HEK293 (cell line): ENCODE measurements at regions not wholly inside any gene's neighbourhood (a gene's known extent, or its start where the extent isn't known, plus 50 kb on each side); places are given as distances from the start of the nearest gene placed in this dataset.

Experiments used
- CTCF ChIA-PET: fragments of 350-600 bp; formaldehyde crosslinking; extraction: SDS; loops from one replicate; lab custom pipeline; 2021; ENCODE audit warnings: antibody characterized with exemption; lab: Yijun Ruan, JAX
- POLR2A ChIA-PET: fragments of 300-600 bp; formaldehyde crosslinking; extraction: SDS; loops from one replicate; lab custom pipeline; 2020; ENCODE audit warnings: antibody characterized with exemption, inconsistent platforms; lab: Yijun Ruan, JAX
- H3K27ac ChIP-seq: fragments of 200-500 bp; sonication (Bioruptor generic); 2 replicates; pipeline ENCODE4 v1.5.1; 2014; ENCODE audit warnings: low read depth, low read length, control low read depth, inconsistent platforms; ENCODE audit errors: extremely low read depth
- H3K36me3 ChIP-seq, 2 experiments: fragments of 200-500 bp in 1 of 2; sonication (Bioruptor generic) in 1 of 2; 1 replicate in 1 of 2; 2 replicates in 1 of 2; pipeline ENCODE4 v1.5.1; 2014 to 2017; ENCODE audit warnings: inconsistent platforms in 2 of 2, low read length in 2 of 2; ENCODE audit not compliant: control insufficient read depth in 2 of 2, insufficient read depth in 1 of 2
- H3K4me1 ChIP-seq: fragments of 200-500 bp; sonication (Bioruptor generic); 2 replicates; pipeline ENCODE4 v1.5.1; 2014; ENCODE audit warnings: mild to moderate bottlenecking, low read length, inconsistent platforms; ENCODE audit not compliant: control insufficient read depth, insufficient read depth
- H3K4me3 ChIP-seq: 2 replicates; pipeline ENCODE4 v1.5.1; 2011; ENCODE audit warnings: low read depth, mild to moderate bottlenecking, control low read depth, low read length, moderate library complexity
- H3K9me3 ChIP-seq: fragments of 200-500 bp; sonication (Bioruptor generic); 2 replicates; pipeline ENCODE4 v1.5.1; 2014; ENCODE audit warnings: low read depth, low read length, inconsistent platforms; ENCODE audit not compliant: control insufficient read depth, insufficient read depth
- CTCF ChIP-seq: fragments of 450-650 bp; formaldehyde crosslinking; IDR thresholded peaks from 2 replicates; pipeline ENCODE4 v1.5.1; 2016; ENCODE audit warnings: missing biosample characterization, missing genetic modification characterization
- EGR2 ChIP-seq: fragments of 450-650 bp; formaldehyde crosslinking; IDR thresholded peaks from 2 replicates; pipeline ENCODE4 v1.5.1; 2016; ENCODE audit warnings: low read depth, missing biosample characterization, missing genetic modification characterization
- PRDM1 ChIP-seq: fragments of 450-650 bp; formaldehyde crosslinking; IDR thresholded peaks from 2 replicates; pipeline ENCODE4; 2016; ENCODE audit warnings: missing biosample characterization, missing genetic modification characterization
- PRDM2 ChIP-seq: fragments of 450-650 bp; formaldehyde crosslinking; IDR thresholded peaks from 2 replicates; pipeline ENCODE4 v1.5.1; 2016; ENCODE audit warnings: missing biosample characterization, missing genetic modification characterization, borderline replicate concordance
- PRDM6 ChIP-seq: fragments of 450-650 bp; formaldehyde crosslinking; IDR thresholded peaks from 2 replicates; pipeline ENCODE4 v1.5.1; 2017; ENCODE audit warnings: missing biosample characterization, missing genetic modification characterization
- ZBTB8A ChIP-seq: fragments of 450-650 bp; formaldehyde crosslinking; IDR thresholded peaks from 2 replicates; pipeline ENCODE4 v1.5.1; 2016; ENCODE audit warnings: missing biosample characterization, missing genetic modification characterization
- ZNF175 ChIP-seq: fragments of 450-650 bp; formaldehyde crosslinking; IDR thresholded peaks from 2 replicates; pipeline ENCODE4 v1.5.1; 2016; ENCODE audit warnings: missing biosample characterization, missing genetic modification characterization
- ZNF239 ChIP-seq: fragments of 450-650 bp; formaldehyde crosslinking; IDR thresholded peaks from 2 replicates; pipeline ENCODE4 v1.5.1; 2016; ENCODE audit warnings: missing biosample characterization, missing genetic modification characterization
- ZNF488 ChIP-seq: fragments of 450-650 bp; formaldehyde crosslinking; IDR thresholded peaks from 2 replicates; pipeline ENCODE4 v1.5.1; 2016; ENCODE audit warnings: missing biosample characterization, missing genetic modification characterization
- ZNF596 ChIP-seq: fragments of 450-650 bp; IDR thresholded peaks from 2 replicates; pipeline ENCODE4 v1.5.0; 2018; ENCODE audit warnings: missing biosample characterization, mild to moderate bottlenecking, missing genetic modification characterization, moderate library complexity

GRCh38 chr6:25065666-25066065 lies 129.9 kb upstream of the RIPOR2 start (continued):
- TF ChIP-seq PRDM2 (tag by site-specific recombination), result no peak

- Histone ChIP-seq H3K27ac (no peak overlapping the region), H3K4me3 (no peak overlapping the region)
- TF ChIP-seq ZBTB8A (tag by site-specific recombination), result no peak
- TF ChIP-seq, all 188 proteins: peak for 0
- no peaks in the 10 kb centered on the region for H3K4me1 ChIP-seq
- ChIA-PET POLR2A (no interaction called here), CTCF (interaction anchor here (0.6 to 0.7 kb wide), 3 partner anchors 12 to 893 kb away, joined by 3 to 5 read pairs (median 3); no protein-coding TSS in a partner anchor)
- H3K9me3 ChIP-seq, result no peaks in the 10 kb centered on the region
- H3K36me3 ChIP-seq, result no peaks in the 10 kb centered on the region
Observed at GRCh38 chr6:25066593-25066992, 130.8 kb upstream of the RIPOR2 start.

GRCh38 chr6:25068866-25069265 lies 133.1 kb upstream of the RIPOR2 start:
- H3K9me3 ChIP-seq, result no peaks in the 10 kb centered on the region
- H3K4me1 ChIP-seq, result no peaks in the 10 kb centered on the region
- no peak overlapping the region for H3K27ac ChIP-seq
- CTCF ChIA-PET, result interaction anchor here (0.6 to 1.6 kb wide), 10 partner anchors 9 to 1004 kb away, joined by 3 to 10 read pairs (median 3); no protein-coding TSS in a partner anchor
- POLR2A ChIA-PET, result no interaction called here
- H3K36me3 ChIP-seq, result no peaks in the 10 kb centered on the region
- no peak for TF ChIP-seq CTCF (tag by site-specific recombination)
- no peak for TF ChIP-seq ZNF488
- TF ChIP-seq PRDM1, result no peak
- TF ChIP-seq ZBTB8A (tag by site-specific recombination), result no peak
- TF ChIP-seq ZNF596, result no peak
- no peak for TF ChIP-seq ZNF175
- TF ChIP-seq PRDM6 (tag by site-specific recombination), result no peak
- no peak for TF ChIP-seq ZNF239
- no peak for TF ChIP-seq EGR2 (tag by site-specific recombination)
- H3K4me3 ChIP-seq, result no peak overlapping the region
